Retinal pigment epithelial cell (primary cell): ENCODE measurements at regions not wholly inside any gene's neighbourhood (a gene's known extent, or its start where the extent isn't known, plus 50 kb on each side); places are given as distances from the start of the nearest gene placed in this dataset.

Source experiments
- DNase-seq: peaks from one replicate; pipeline ENCODE4 v3.0.0-alpha.2; 2010; ENCODE audit warnings: low read depth
- H3K4me3 ChIP-seq: 2 replicates; pipeline ENCODE4 v1.5.1; 2011; ENCODE audit warnings: mild to moderate bottlenecking, low read length, control low read depth, moderate library complexity
- TF ChIP-seq, protein P1 (sequence below): conservative IDR thresholded peaks from 2 replicates; pipeline ENCODE4 v1.5.1; 2011; ENCODE audit warnings: low read depth, low read length, control low read depth, inconsistent platforms

- DNase-seq = no peak
- TF ChIP-seq, protein P1, sequence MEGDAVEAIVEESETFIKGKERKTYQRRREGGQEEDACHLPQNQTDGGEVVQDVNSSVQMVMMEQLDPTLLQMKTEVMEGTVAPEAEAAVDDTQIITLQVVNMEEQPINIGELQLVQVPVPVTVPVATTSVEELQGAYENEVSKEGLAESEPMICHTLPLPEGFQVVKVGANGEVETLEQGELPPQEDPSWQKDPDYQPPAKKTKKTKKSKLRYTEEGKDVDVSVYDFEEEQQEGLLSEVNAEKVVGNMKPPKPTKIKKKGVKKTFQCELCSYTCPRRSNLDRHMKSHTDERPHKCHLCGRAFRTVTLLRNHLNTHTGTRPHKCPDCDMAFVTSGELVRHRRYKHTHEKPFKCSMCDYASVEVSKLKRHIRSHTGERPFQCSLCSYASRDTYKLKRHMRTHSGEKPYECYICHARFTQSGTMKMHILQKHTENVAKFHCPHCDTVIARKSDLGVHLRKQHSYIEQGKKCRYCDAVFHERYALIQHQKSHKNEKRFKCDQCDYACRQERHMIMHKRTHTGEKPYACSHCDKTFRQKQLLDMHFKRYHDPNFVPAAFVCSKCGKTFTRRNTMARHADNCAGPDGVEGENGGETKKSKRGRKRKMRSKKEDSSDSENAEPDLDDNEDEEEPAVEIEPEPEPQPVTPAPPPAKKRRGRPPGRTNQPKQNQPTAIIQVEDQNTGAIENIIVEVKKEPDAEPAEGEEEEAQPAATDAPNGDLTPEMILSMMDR = no peak
- no peak overlapping the region for H3K4me3 ChIP-seq
These were observed 316.9 kb upstream of the UMPS start for GRCh38 chr3:124413393-124413792.

GRCh38 chr3:124413989-124414598 is 316.2 kb upstream of the UMPS start:
- no peak for DNase-seq
- TF ChIP-seq, protein P1 = no peak
- H3K4me3 ChIP-seq = no peak overlapping the region

DNA sequence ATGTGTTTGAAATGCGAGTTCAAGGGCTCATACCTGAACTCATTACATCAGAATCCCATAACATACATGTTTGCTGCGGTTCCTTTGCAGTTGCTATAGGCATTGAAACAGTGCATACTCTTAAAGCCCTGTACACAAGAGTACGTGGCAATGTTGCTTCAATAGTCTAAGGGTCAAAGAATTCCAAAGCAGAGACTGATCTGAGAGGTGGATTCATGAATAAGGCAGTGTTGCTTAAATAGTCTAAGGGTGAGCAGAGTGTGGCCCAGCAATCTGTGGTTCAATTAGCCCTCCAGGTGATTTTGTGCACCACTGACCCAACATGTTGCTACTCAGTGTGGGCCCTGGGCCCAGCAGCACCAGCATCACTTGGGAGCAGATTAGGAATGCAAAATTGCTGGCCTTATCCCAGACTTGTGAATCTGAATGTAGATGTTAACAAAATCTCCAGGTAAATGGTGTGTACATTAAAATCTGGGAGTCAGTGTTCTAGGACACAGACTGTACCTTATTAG is 314.7 kb upstream of the UMPS start:
- TF ChIP-seq, protein P1 = no peak
- H3K4me3 ChIP-seq = no peak overlapping the region
- DNase-seq = no peak

DNA sequence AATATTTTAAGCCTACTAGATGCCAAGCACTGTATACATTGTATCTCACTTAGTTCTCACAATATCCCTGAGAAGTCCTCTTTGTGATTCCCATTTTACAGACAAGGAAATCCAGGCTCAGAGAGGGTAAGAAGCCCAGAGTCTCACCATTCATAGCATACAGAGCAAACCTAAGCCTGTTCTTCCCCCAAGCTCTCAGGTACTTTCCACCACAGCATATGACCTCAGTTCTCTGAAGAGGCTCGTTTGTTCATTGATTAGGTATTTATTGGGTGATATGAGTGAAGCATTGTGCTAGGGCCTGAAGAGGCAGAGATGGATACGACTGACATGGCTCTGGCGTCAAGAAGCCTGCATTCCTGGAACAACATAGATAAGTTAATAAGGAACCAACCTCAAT is 310.9 kb upstream of the UMPS start:
- no peak overlapping the region for H3K4me3 ChIP-seq
- TF ChIP-seq, protein P1 = no peak
- no peak for DNase-seq

DNA sequence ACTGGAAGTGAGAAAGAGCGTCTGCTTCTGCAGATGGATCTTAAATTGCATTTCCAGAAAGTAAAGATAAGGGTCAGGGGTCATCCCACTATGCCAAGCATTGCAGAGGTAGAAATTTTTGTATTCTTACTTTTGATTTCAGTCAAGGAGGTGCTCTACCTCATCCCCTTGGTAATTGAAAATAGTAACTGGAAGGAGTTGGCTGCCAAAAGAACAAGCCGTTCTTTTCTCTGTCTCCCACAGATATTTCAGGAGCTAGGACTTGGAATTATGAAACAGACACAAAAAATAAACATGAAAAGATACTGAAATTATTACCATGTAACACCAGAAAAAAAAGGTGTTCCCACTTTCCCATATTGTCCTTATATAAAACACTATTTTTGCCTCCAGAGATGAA is 309.9 kb upstream of the UMPS start:
- TF ChIP-seq, protein P1 = no peak
- no peak for DNase-seq
- no peak overlapping the region for H3K4me3 ChIP-seq

DNA sequence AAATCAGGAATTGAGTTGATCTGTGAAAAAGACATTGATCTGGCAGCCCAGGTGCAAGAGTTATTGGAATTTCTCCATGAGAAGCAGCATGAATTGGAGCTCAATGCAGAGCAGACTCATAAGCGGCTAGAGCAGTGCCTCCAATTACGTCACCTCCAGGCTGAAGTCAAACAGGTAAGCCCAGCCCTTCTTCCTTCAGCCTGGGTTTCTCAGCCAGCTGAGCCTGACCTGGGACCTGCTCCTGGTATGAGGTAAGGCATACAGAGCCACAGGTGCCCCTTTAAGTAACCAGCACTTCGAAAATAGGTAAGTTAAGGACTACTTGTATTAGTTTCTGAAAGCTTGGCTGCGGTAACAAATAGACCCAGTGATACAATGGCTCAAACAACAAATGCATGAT is 307.4 kb upstream of the UMPS start:
- H3K4me3 ChIP-seq = no peak overlapping the region
- DNase-seq = no peak
- TF ChIP-seq, protein P1 = no peak

GRCh38 chr3:124424396-124424795 is 305.9 kb upstream of the UMPS start:
- TF ChIP-seq, protein P1 = no peak
- no peak for DNase-seq
- H3K4me3 ChIP-seq = no peak overlapping the region
